Activated T-helper 17 cell treated with anti-CD3 and anti-CD28 coated beads, Interleukin-2, amount 50 U/mL, for 72 hours (primary cell): ENCODE measurements at regions not wholly inside any gene's neighbourhood (a gene's known extent, or its start where the extent isn't known, plus 50 kb on each side); places are given as distances from the start of the nearest gene placed in this dataset.

ENCODE experiments used
- ATAC-seq: fragments of 150-1000 bp; cut with Tn5 transposase; replicated peaks from 2 replicates; pipeline ENCODE4 v1.10.0; 2021; ENCODE audit warnings: mild to moderate bottlenecking, moderate library complexity
- H3K27ac Mint-ChIP-seq: one replicate; pipeline ENCODE4 v1.8.0; 2022; ENCODE audit warnings: mixed read lengths
- H3K27me3 Mint-ChIP-seq: one replicate; pipeline ENCODE4 v1.8.0; 2022; ENCODE audit warnings: mixed read lengths
- H3K36me3 Mint-ChIP-seq: one replicate; pipeline ENCODE4 v1.8.0; 2022; ENCODE audit warnings: low read depth, mild to moderate bottlenecking, mixed read lengths
- H3K4me1 Mint-ChIP-seq: one replicate; pipeline ENCODE4 v1.8.0; 2022; ENCODE audit warnings: mixed read lengths
- H3K4me3 Mint-ChIP-seq: one replicate; pipeline ENCODE4 v1.8.0; 2022; ENCODE audit warnings: mild to moderate bottlenecking, mixed read lengths
- H3K9me3 Mint-ChIP-seq: one replicate; pipeline ENCODE4 v1.8.0; 2022; ENCODE audit warnings: mixed read lengths

DNA sequence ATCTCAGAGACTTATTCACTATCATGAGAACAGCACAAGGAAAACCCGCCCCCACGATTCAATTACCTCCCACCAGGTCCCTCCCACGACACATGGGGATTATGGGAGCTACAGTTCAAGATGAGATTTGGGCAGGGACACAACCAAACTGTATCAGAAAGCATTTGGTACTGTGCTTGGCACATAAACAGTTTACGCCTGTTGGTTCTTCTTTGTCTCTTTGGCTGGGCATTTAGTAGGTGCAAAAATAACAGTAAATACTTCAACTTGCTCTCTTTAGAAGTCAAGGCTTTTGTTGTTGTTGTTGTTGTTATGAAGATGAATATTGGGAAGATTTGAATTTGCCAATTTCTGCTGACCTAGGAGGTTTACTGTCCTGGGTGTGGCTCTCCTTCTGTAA lies 175.4 kb upstream of the IGSF21 start:
- ATAC-seq, result no peak
- Mint-ChIP-seq H3K27me3 (peaks cover 16% of the 10 kb centered on the region), H3K9me3 (no peaks in the 10 kb centered on the region), H3K4me1 (no peaks in the 10 kb centered on the region), H3K4me3 (no peak overlapping the region), H3K36me3 (no peaks in the 10 kb centered on the region), H3K27ac (no peak overlapping the region)

DNA sequence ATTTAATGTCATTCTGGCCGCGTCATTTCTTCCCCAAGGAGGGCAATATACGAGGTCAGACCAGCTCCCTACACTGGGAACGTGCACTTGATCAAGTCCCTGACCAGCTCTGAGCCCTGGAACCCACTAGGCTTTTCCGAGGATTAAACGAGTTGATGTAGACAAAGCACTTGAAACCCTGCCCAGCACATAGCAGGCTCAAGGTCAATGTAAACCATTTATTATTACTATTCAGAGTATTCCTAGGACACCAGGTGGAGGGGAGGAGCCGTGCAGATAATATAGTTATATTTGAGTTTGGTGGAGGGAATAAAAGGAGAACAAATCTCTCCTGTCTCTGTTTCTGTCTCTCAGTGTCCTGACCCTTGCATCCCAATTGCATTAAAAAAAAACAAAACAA lies 174.1 kb upstream of the IGSF21 start:
- H3K27ac Mint-ChIP-seq, result no peak overlapping the region
- H3K4me1 Mint-ChIP-seq, result no peaks in the 10 kb centered on the region
- no peaks in the 10 kb centered on the region for H3K36me3 Mint-ChIP-seq
- no peaks in the 10 kb centered on the region for H3K9me3 Mint-ChIP-seq
- ATAC-seq, result no peak
- H3K27me3 Mint-ChIP-seq, result peaks cover 20% of the 10 kb centered on the region
- H3K4me3 Mint-ChIP-seq, result no peak overlapping the region

DNA sequence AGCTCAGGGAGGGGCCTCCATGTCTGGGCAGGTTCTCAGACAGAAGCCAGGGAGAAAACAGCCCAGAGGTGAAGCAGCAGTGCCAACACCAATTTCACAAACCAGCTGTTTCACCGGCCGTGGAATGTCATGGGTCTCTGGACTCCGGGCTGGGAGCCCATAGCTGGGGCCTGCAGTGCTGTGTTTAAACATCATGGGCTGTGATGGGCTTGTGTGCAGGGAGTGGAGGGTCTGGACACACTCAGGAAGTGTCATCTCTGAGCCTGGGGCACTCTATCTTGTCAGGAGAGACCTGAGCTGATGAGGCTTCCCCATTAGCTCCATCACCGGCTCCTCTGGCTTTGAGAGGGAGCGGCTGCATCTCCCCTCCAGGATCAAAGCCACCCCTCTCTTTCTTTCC lies 173.6 kb upstream of the IGSF21 start:
- no peaks in the 10 kb centered on the region for H3K4me1 Mint-ChIP-seq
- no peak overlapping the region for H3K27ac Mint-ChIP-seq
- ATAC-seq, result no peak
- peaks cover 20% of the 10 kb centered on the region for H3K27me3 Mint-ChIP-seq
- H3K36me3 Mint-ChIP-seq, result no peaks in the 10 kb centered on the region
- no peaks in the 10 kb centered on the region for H3K9me3 Mint-ChIP-seq
- H3K4me3 Mint-ChIP-seq, result no peak overlapping the region

DNA sequence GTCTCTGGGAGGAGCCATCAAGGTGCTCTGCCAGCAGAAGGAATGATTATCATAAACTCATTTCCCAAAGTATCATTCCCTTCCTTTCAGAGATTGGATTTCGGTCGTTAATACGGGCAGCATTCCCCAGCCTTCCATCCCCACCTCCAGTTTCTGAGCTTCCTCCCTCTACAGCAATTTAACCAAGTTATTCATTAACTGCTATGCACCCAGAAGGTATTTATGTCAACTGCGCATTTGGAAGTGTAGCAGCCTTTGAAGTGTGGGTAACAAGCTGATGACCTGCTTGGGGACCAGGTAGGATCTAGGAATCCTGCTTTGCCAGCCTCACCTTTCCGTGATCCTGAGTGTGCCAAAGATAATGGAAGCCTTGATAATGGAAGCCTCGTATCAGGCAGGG lies 172.4 kb upstream of the IGSF21 start:
- ATAC-seq, result no peak

DNA sequence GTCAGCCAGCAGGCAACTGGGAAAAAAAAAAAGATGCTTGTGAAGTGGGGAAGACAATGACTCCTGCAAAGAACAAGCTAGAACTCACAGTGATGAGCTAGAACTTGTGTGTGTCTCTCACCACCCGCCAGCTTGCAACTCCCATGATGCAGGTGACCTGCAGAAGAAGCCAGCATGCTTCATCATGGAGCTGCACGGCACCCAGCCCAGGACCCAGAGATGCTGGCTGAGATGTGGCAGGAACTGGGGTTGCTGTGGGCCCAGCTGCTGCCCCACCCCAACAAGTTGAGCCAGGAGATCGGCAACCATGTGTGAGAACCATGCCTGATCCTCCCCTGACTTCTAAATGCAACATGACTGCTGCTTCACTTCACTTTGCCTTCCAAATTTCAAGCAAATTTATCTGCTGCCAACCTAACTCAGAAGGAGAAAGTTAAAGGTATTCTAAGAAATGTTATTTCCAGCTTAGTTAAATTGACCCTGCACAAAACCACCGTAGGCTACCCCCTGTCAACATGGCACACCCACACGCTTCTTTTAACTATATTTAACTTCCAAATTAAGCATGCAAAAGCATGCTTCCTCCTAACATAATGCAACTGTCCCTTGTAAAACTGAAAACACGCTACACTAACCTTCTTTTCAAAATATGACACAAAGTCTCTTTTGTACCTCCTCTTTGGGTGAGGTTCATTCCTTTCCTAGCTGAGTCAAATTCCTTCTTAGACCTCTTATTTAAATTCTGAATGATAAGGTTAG lies 166.0 kb upstream of the IGSF21 start:
- Mint-ChIP-seq H3K36me3 (no peaks in the 10 kb centered on the region), H3K4me1 (no peaks in the 10 kb centered on the region), H3K27ac (no peak overlapping the region), H3K27me3 (peaks cover 33% of the 10 kb centered on the region), H3K4me3 (no peak overlapping the region), H3K9me3 (no peaks in the 10 kb centered on the region)
- no peak for ATAC-seq

More for the DNA sequence above, 172.4 kb upstream of the IGSF21 start:
- H3K27ac Mint-ChIP-seq, result no peak overlapping the region
- no peaks in the 10 kb centered on the region for H3K9me3 Mint-ChIP-seq
- H3K4me1 Mint-ChIP-seq, result no peaks in the 10 kb centered on the region
- peaks cover 23% of the 10 kb centered on the region for H3K27me3 Mint-ChIP-seq
- no peaks in the 10 kb centered on the region for H3K36me3 Mint-ChIP-seq
- no peak overlapping the region for H3K4me3 Mint-ChIP-seq

DNA sequence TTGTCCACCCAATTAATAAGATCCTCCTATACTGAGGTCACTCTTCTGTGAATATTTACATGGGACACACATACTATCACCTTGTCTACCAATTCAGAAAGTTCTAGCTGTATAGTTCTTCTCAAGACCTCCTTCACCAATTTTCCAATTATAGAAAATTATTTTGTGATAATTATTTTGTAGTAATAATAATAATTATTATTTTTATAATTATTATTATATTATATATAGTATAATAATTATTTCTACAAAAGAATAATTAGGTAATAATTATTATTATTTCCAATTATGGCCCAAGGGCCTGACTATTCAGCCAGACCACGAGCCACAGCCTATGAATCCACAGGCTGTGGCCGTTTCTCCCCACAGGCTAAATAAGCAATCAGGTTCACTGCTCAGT lies 164.1 kb upstream of the IGSF21 start:
- no peaks in the 10 kb centered on the region for H3K9me3 Mint-ChIP-seq
- H3K36me3 Mint-ChIP-seq, result no peaks in the 10 kb centered on the region
- no peak overlapping the region for H3K4me3 Mint-ChIP-seq
- no peak overlapping the region for H3K27ac Mint-ChIP-seq
- ATAC-seq, result no peak
- H3K4me1 Mint-ChIP-seq, result no peaks in the 10 kb centered on the region
- peaks cover 30% of the 10 kb centered on the region for H3K27me3 Mint-ChIP-seq

DNA sequence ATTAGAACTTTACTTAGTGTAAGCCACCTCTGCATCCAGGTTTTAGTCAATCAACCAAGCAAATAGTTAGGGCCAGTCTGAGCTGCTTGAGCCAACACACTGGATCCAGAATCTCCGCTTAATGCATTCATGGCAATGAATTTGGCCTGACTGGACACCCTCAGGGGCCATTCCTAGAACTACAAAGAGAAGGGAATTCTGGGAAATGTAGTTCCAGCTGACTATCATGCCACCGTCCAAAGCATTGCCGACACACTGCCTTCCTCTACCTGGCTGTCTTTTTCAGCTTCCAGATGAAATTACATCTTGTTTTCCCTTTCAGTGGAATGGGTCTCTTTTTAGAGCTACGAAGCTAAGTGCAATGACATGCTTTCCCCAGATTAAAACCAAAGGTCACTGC lies 163.0 kb upstream of the IGSF21 start:
- Mint-ChIP-seq H3K36me3 (no peaks in the 10 kb centered on the region), H3K27ac (no peak overlapping the region), H3K27me3 (peaks cover 35% of the 10 kb centered on the region), H3K9me3 (no peaks in the 10 kb centered on the region), H3K4me3 (no peak overlapping the region), H3K4me1 (no peaks in the 10 kb centered on the region)
- no peak for ATAC-seq

DNA sequence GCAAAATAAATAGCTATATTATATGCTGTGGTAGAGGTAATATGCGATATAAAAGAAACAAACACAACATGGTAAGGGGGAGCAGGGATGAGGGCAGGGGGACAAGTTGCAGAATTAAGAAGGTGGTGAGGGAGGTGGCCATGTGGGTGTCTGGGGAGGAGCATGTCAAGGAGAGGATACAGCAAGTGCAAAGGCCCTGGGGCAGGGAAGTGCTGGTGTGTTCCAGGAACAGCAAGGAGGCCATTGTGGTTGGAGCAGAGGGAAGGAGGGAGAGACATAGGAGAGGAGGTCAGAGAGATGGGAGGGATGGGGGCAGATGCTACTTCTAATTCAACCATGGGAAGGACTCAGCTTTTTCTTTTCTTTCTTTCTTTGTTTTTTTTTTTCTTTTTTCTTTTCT lies 161.2 kb upstream of the IGSF21 start:
- ATAC-seq, result no peak
- no peaks in the 10 kb centered on the region for H3K4me1 Mint-ChIP-seq
- H3K4me3 Mint-ChIP-seq, result no peak overlapping the region
- H3K9me3 Mint-ChIP-seq, result no peaks in the 10 kb centered on the region
- H3K36me3 Mint-ChIP-seq, result no peaks in the 10 kb centered on the region
- H3K27ac Mint-ChIP-seq, result no peak overlapping the region
- peaks cover 29% of the 10 kb centered on the region for H3K27me3 Mint-ChIP-seq

DNA sequence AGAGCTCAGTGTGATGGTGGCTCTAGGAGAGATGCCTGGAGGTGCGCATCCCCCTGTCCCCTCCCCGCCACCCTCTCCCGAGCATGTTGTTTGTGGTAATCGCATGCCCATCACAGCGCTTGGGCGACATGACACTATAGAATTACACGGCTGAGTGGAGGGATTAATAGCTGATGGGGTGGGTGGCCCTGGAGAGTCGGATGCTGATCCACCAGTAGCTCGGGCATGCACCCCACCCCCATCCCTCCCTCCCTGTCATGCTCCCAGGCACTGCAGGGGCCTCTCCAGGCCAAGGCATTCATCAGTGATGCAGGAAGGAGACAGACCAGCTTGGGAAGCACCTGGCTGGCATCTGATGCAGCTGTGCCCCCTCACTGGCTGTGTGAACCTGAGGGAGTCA lies 159.0 kb upstream of the IGSF21 start:
- ATAC-seq, result no peak
- Mint-ChIP-seq H3K36me3 (no peaks in the 10 kb centered on the region), H3K27me3 (peaks cover 40% of the 10 kb centered on the region), H3K9me3 (no peaks in the 10 kb centered on the region), H3K4me3 (no peak overlapping the region), H3K4me1 (no peaks in the 10 kb centered on the region), H3K27ac (no peak overlapping the region)

DNA sequence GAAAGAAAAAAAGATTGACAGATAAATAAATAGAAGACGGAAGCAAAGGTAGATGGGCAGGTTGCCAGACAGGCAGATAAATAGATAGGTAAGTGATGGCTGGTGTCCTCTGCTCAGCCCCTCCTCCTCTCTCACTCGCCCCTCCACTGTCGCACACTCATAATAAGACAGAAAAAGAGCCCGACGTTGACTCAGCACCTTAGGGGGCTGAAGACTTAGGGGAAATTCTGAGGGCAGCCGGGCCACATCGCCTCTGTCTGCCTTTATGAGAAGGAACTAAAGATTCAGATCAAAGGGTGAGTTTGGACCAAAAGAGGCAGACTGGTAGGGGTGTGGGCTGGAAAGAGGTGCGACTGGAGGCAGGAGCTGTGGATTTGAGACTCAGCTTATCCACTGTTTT lies 158.1 kb upstream of the IGSF21 start:
- H3K4me1 Mint-ChIP-seq, result no peaks in the 10 kb centered on the region
- no peaks in the 10 kb centered on the region for H3K9me3 Mint-ChIP-seq
- no peak for ATAC-seq
- peaks cover 40% of the 10 kb centered on the region for H3K27me3 Mint-ChIP-seq
- no peaks in the 10 kb centered on the region for H3K36me3 Mint-ChIP-seq
- H3K4me3 Mint-ChIP-seq, result no peak overlapping the region
- no peak overlapping the region for H3K27ac Mint-ChIP-seq

DNA sequence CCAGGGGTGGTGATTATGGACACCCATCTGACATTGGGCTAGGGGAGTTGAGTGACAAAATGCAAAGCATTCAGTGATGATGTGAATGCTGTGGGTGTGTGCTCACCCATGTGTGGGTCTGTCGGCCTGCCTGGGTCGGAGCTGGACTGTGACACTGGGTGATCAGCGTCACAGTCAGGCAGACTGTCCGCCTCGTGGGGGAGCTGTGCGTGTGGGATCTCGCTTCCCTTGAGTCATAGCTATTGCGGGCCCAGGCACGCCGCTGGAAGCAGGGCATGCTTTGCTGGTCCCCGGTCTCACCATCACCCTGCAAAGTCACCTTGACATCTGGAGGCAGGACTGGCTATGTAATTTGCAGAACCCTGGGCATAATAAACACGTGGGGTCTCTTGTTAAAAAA lies 156.9 kb upstream of the IGSF21 start:
- no peaks in the 10 kb centered on the region for H3K9me3 Mint-ChIP-seq
- H3K4me1 Mint-ChIP-seq, result no peaks in the 10 kb centered on the region
- no peak overlapping the region for H3K27ac Mint-ChIP-seq
- H3K27me3 Mint-ChIP-seq, result peaks cover 40% of the 10 kb centered on the region
- no peak for ATAC-seq
- H3K36me3 Mint-ChIP-seq, result no peaks in the 10 kb centered on the region
- H3K4me3 Mint-ChIP-seq, result no peak overlapping the region

DNA sequence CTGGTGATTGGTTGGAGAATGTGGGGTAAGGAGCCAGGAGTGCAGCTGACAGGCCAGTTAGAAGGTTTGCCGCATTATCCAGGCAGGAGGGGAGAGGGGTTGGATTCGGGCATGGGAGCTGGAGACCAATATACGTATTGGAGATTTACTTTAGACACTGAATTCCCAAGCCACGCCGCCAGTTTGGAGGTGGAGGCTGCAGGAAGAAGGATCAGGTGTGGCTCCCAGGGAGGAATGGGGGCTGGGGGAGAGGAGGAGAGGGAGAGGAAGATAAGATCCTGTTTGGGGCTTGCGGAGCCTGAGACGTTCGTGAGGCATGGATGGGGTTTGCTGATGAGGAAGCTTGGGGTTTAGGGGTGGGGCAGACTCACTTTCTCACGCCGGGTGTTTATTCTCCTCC lies 155.1 kb upstream of the IGSF21 start:
- Mint-ChIP-seq H3K4me3 (no peak overlapping the region), H3K4me1 (no peaks in the 10 kb centered on the region), H3K27me3 (peaks cover 30% of the 10 kb centered on the region), H3K27ac (no peak overlapping the region), H3K36me3 (no peaks in the 10 kb centered on the region), H3K9me3 (no peaks in the 10 kb centered on the region)
- ATAC-seq, result no peak

DNA sequence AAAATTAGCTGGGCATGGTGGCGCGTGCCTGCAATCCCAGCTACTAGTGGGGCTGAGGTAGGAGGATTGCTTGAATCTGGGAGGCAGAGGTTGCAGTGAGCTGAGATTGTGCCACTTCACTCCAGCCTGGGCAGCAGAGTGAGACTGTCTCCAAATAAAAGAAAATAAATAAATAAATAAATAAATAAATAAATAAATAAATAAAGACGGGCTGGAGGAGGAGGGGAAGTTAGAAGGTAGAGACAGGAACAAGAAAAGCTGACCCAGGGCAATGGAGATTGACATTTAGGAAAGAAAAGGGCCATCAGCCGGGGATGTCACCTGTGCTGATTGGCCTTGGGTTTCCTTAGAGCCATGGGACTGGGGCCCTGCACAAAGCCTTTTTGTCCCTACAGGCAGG lies 153.7 kb upstream of the IGSF21 start:
- H3K4me3 Mint-ChIP-seq, result no peak overlapping the region
- ATAC-seq, result no peak
- H3K27ac Mint-ChIP-seq, result no peak overlapping the region
- H3K36me3 Mint-ChIP-seq, result no peaks in the 10 kb centered on the region
- no peaks in the 10 kb centered on the region for H3K4me1 Mint-ChIP-seq
- no peaks in the 10 kb centered on the region for H3K9me3 Mint-ChIP-seq
- H3K27me3 Mint-ChIP-seq, result peaks cover 30% of the 10 kb centered on the region

DNA sequence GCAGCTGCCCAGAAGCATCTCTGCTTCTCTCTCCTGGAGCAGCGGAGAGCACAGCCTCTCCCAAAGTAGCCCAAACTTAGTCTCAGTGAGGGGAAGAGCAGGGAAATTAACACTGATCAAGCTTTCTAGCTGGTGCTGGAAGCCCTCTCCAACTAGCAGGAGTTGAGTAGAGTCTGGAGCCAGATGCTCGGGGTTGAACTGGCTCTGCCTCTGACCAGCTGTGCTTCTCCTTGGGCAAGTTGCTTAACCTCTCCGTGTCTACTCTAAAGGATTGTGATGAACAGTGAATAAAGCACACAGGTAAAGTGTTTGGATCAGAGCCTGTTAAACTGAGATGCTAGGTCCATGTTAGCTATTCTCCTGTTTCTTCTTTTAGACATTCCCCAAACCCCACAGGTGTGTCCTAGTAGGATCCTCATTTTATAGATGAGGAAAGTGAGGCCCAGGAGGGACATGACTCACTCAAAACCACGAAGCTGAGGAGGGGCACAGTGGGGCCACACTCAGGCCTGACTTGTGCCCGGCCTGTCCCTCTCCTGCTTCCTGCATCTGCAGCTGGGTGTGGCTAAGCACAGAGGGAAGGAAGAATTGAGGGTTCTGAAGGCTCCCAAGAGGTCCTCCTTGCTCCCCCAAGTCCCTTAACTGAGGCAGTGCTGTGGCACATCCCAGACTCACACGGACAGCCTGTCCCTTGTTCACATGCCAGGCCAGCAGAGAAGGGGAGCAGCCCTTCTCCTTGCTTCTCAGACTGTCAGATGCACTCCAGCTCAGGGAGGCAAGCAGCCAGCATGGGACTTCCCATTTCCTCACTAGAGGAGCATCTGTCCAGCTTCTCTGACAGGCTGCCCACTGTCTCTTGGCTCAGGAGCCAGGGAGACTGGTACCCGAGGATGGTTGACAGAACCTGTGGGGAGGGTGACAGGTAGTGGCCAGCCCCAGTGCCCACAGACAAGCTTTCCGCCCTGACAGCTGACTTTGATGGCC lies 152.0 kb upstream of the IGSF21 start:
- peaks cover 25% of the 10 kb centered on the region for H3K27me3 Mint-ChIP-seq
- H3K9me3 Mint-ChIP-seq, result no peaks in the 10 kb centered on the region
- ATAC-seq, result no peak
- H3K4me3 Mint-ChIP-seq, result no peak overlapping the region
- no peaks in the 10 kb centered on the region for H3K36me3 Mint-ChIP-seq
- H3K4me1 Mint-ChIP-seq, result no peaks in the 10 kb centered on the region
- no peak overlapping the region for H3K27ac Mint-ChIP-seq
